GM12891 (cell line): ENCODE measurements at regions not wholly inside any gene's neighbourhood (a gene's known extent, or its start where the extent isn't known, plus 50 kb on each side); places are given as distances from the start of the nearest gene placed in this dataset.

Experiments used
- POLR2A ChIP-seq: IDR thresholded peaks from 2 replicates; pipeline ENCODE4 v1.6.1; 2011; ENCODE audit warnings: low read depth, low read length, control low read depth
- POLR2AphosphoS5 ChIP-seq: IDR thresholded peaks from 2 replicates; pipeline ENCODE4 v1.6.1; 2011; ENCODE audit warnings: low read depth, low read length, control low read depth
- POU2F2 ChIP-seq: IDR thresholded peaks from 2 replicates; pipeline ENCODE4 v1.6.1; 2011; ENCODE audit warnings: low read depth, mild to moderate bottlenecking, control low read depth, low read length, moderate library complexity
- SPI1 ChIP-seq: IDR thresholded peaks from 2 replicates; pipeline ENCODE4 v1.6.1; 2011; ENCODE audit warnings: low read depth, low read length, control low read depth
- TAF1 ChIP-seq: IDR thresholded peaks from 2 replicates; pipeline ENCODE4 v1.6.1; 2011; ENCODE audit warnings: low read depth, low read length, control low read depth

GRCh38 chr10:20396205-20396604 lies 500.9 kb downstream of the NEBL start:
- TF ChIP-seq POLR2AphosphoS5 (no peak), TAF1 (no peak), POLR2A (no peak), POU2F2 (no peak), SPI1 (no peak)
